ENCODE measurements at regions not wholly inside any gene's neighbourhood (a gene's known extent, or its start where the extent isn't known, plus 50 kb on each side); places are given as distances from the start of the nearest gene placed in this dataset.

GRCh38 chr1:42055061-42055460 lies 98.1 kb upstream of the GUCA2B start:
- H3K4me3 ChIP-seq: no peak overlapping the region
- TF ChIP-seq EZH2 (IDR thresholded peaks at IDR 0.05) (no peak), FOXP2 (optimal IDR thresholded peaks at IDR 0.05; ENCODE audit: control extremely low read depth, extremely low read length, insufficient read depth) (no peak), POLR2AphosphoS5 (IDR thresholded peaks at IDR 0.05; ENCODE audit: borderline replicate concordance, low read depth, low read length) (no peak)
- DNase-seq (ENCODE audit: low read depth, low spot score): no peak
- no peak overlapping the region for H3K27ac ChIP-seq
- H3K9ac ChIP-seq (ENCODE audit: insufficient read length): no peak overlapping the region
- no peaks in the 10 kb centered on the region for H3K36me3 ChIP-seq (ENCODE audit: insufficient read depth, low read length)
- no peaks in the 10 kb centered on the region for H3K9me3 ChIP-seq (ENCODE audit: low read depth, low read length)

GRCh38 chr1:42052072-42052699 lies 101.0 kb upstream of the GUCA2B start:
- no peak for DNase-seq (ENCODE audit: low read depth, low spot score)
- TF ChIP-seq EZH2 (IDR thresholded peaks at IDR 0.05): no peak
- no peak for TF ChIP-seq POLR2AphosphoS5 (IDR thresholded peaks at IDR 0.05; ENCODE audit: borderline replicate concordance, low read depth, low read length)
- TF ChIP-seq FOXP2 (optimal IDR thresholded peaks at IDR 0.05; ENCODE audit: control extremely low read depth, extremely low read length, insufficient read depth): no peak
- no peak overlapping the region for H3K9ac ChIP-seq (ENCODE audit: insufficient read length)
- no peaks in the 10 kb centered on the region for H3K9me3 ChIP-seq (ENCODE audit: low read depth, low read length)
- no peaks in the 10 kb centered on the region for H3K36me3 ChIP-seq (ENCODE audit: insufficient read depth, low read length)
- no peak overlapping the region for H3K4me3 ChIP-seq
- no peak overlapping the region for H3K27ac ChIP-seq

GRCh38 chr1:42047508-42047880 lies 105.7 kb upstream of the GUCA2B start:
- no peak overlapping the region for H3K9ac ChIP-seq (ENCODE audit: insufficient read length)
- H3K36me3 ChIP-seq (ENCODE audit: insufficient read depth, low read length): no peaks in the 10 kb centered on the region
- no peaks in the 10 kb centered on the region for H3K9me3 ChIP-seq (ENCODE audit: low read depth, low read length)
- DNase-seq (ENCODE audit: low read depth, low spot score): no peak
- no peak overlapping the region for H3K27ac ChIP-seq
- TF ChIP-seq FOXP2 (optimal IDR thresholded peaks at IDR 0.05; ENCODE audit: control extremely low read depth, extremely low read length, insufficient read depth): no peak
- TF ChIP-seq EZH2 (IDR thresholded peaks at IDR 0.05): no peak
- TF ChIP-seq POLR2AphosphoS5 (IDR thresholded peaks at IDR 0.05; ENCODE audit: borderline replicate concordance, low read depth, low read length): no peak
- H3K4me3 ChIP-seq: no peak overlapping the region

- no peak overlapping the region for H3K9ac ChIP-seq (ENCODE audit: insufficient read length)
- DNase-seq (ENCODE audit: low read depth, low spot score): no peak
- H3K27ac ChIP-seq: no peak overlapping the region
- no peaks in the 10 kb centered on the region for H3K36me3 ChIP-seq (ENCODE audit: insufficient read depth, low read length)
- no peaks in the 10 kb centered on the region for H3K9me3 ChIP-seq (ENCODE audit: low read depth, low read length)
- no peak overlapping the region for H3K4me3 ChIP-seq
- TF ChIP-seq FOXP2 (optimal IDR thresholded peaks at IDR 0.05; ENCODE audit: control extremely low read depth, extremely low read length, insufficient read depth) (no peak), POLR2AphosphoS5 (IDR thresholded peaks at IDR 0.05; ENCODE audit: borderline replicate concordance, low read depth, low read length) (no peak), EZH2 (IDR thresholded peaks at IDR 0.05) (no peak)
Observed at GRCh38 chr1:42046761-42047507, 106.3 kb upstream of the GUCA2B start.

GRCh38 chr1:42044346-42044745 lies 108.9 kb upstream of the GUCA2B start:
- DNase-seq (ENCODE audit: low read depth, low spot score): no peak
- TF ChIP-seq EZH2 (IDR thresholded peaks at IDR 0.05) (no peak), FOXP2 (optimal IDR thresholded peaks at IDR 0.05; ENCODE audit: control extremely low read depth, extremely low read length, insufficient read depth) (no peak), POLR2AphosphoS5 (IDR thresholded peaks at IDR 0.05; ENCODE audit: borderline replicate concordance, low read depth, low read length) (no peak)

GRCh38 chr1:42043811-42044210 lies 109.4 kb upstream of the GUCA2B start:
- H3K9me3 ChIP-seq (ENCODE audit: low read depth, low read length): no peaks in the 10 kb centered on the region
- H3K4me3 ChIP-seq: no peak overlapping the region
- no peak overlapping the region for H3K27ac ChIP-seq
- no peak overlapping the region for H3K9ac ChIP-seq (ENCODE audit: insufficient read length)
- DNase-seq (ENCODE audit: low read depth, low spot score): no peak
- TF ChIP-seq EZH2 (IDR thresholded peaks at IDR 0.05): no peak
- no peaks in the 10 kb centered on the region for H3K36me3 ChIP-seq (ENCODE audit: insufficient read depth, low read length)

More at GRCh38 chr1:42044346-42044745, 108.9 kb upstream of the GUCA2B start:
- Histone ChIP-seq H3K9ac (ENCODE audit: insufficient read length) (no peak overlapping the region), H3K4me3 (no peak overlapping the region), H3K9me3 (ENCODE audit: low read depth, low read length) (no peaks in the 10 kb centered on the region), H3K27ac (no peak overlapping the region), H3K36me3 (ENCODE audit: insufficient read depth, low read length) (no peaks in the 10 kb centered on the region)

- no peaks in the 10 kb centered on the region for H3K36me3 ChIP-seq (ENCODE audit: insufficient read depth, low read length)
- TF ChIP-seq POLR2AphosphoS5 (IDR thresholded peaks at IDR 0.05; ENCODE audit: borderline replicate concordance, low read depth, low read length) (no peak), FOXP2 (optimal IDR thresholded peaks at IDR 0.05; ENCODE audit: control extremely low read depth, extremely low read length, insufficient read depth) (no peak)
- H3K4me3 ChIP-seq: no peak overlapping the region
- H3K27ac ChIP-seq: no peak overlapping the region
- no peak overlapping the region for H3K9ac ChIP-seq (ENCODE audit: insufficient read length)
- no peak for DNase-seq (ENCODE audit: low read depth, low spot score)
- no peaks in the 10 kb centered on the region for H3K9me3 ChIP-seq (ENCODE audit: low read depth, low read length)
Observed at GRCh38 chr1:42043182-42043581, 110.0 kb upstream of the GUCA2B start.

- Histone ChIP-seq H3K9ac (ENCODE audit: insufficient read length) (no peak overlapping the region), H3K4me3 (no peak overlapping the region), H3K36me3 (ENCODE audit: insufficient read depth, low read length) (no peaks in the 10 kb centered on the region), H3K27ac (no peak overlapping the region), H3K9me3 (ENCODE audit: low read depth, low read length) (no peaks in the 10 kb centered on the region)
- no peak for DNase-seq (ENCODE audit: low read depth, low spot score)
- TF ChIP-seq EZH2 (IDR thresholded peaks at IDR 0.05) (no peak), POLR2AphosphoS5 (IDR thresholded peaks at IDR 0.05; ENCODE audit: borderline replicate concordance, low read depth, low read length) (no peak), FOXP2 (optimal IDR thresholded peaks at IDR 0.05; ENCODE audit: control extremely low read depth, extremely low read length, insufficient read depth) (no peak)
Observed at GRCh38 chr1:42041031-42041430, 112.2 kb upstream of the GUCA2B start.

- Histone ChIP-seq H3K27ac (no peak overlapping the region), H3K9ac (ENCODE audit: insufficient read length) (no peak overlapping the region), H3K4me3 (no peak overlapping the region), H3K36me3 (ENCODE audit: insufficient read depth, low read length) (no peaks in the 10 kb centered on the region), H3K9me3 (ENCODE audit: low read depth, low read length) (no peaks in the 10 kb centered on the region)
- TF ChIP-seq EZH2 (IDR thresholded peaks at IDR 0.05): no peak
- TF ChIP-seq FOXP2 (optimal IDR thresholded peaks at IDR 0.05; ENCODE audit: control extremely low read depth, extremely low read length, insufficient read depth): no peak
- TF ChIP-seq POLR2AphosphoS5 (IDR thresholded peaks at IDR 0.05; ENCODE audit: borderline replicate concordance, low read depth, low read length): no peak
- no peak for DNase-seq (ENCODE audit: low read depth, low spot score)
Observed at GRCh38 chr1:42040159-42040558, 113.1 kb upstream of the GUCA2B start.

Data from SK-N-MC (cell line).